ENCODE measurements at regions not wholly inside any gene's neighbourhood (a gene's known extent, or its start where the extent isn't known, plus 50 kb on each side); places are given as distances from the start of the nearest gene placed in this dataset.

DNA sequence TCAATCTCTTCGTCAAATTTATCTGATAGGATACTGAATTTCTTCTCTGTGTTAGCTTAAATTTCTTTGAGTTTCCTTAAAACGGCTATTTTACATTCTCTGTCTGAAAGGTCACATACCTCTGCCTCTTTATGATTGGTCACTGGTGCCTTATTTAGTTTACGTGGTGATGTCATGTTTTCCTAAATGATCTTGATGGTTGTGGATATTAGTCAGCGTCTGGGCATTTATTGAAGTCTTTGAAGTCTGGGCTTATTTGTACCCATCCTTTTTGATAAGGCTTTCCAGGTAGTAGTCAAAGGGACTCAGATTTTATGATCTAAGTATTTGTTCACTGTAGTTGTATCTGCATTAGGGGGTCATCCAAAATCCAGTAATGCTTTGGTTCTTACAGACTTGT lies 1407.5 kb upstream of the LRRTM3 start:
- Histone ChIP-seq H3F3A (replicated peaks; ENCODE audit: low read depth) (no peaks in the 10 kb centered on the region), H3K4me2 (no peak overlapping the region), H3K36me3 (ENCODE audit: insufficient read depth) (no peaks in the 10 kb centered on the region), H2AFZ (no peak overlapping the region), H4K20me1 (replicated peaks; ENCODE audit: insufficient read depth) (no peaks in the 10 kb centered on the region), H3K4me3 (no peak overlapping the region), H3K27me3 (ENCODE audit: insufficient read depth) (no peaks in the 10 kb centered on the region), H3K9me2 (ENCODE audit: insufficient read depth) (no peaks in the 10 kb centered on the region), H3K4me1 (ENCODE audit: insufficient read depth) (no peaks in the 10 kb centered on the region), H3K27ac (ENCODE audit: low read depth) (no peak overlapping the region), H3K79me2 (replicated peaks; ENCODE audit: insufficient read depth) (no peaks in the 10 kb centered on the region)
- no peak overlapping the region for H3K27ac Mint-ChIP-seq
- no peak for ATAC-seq
- no peak overlapping the region for H3K4me3 Mint-ChIP-seq
- H3K36me3 Mint-ChIP-seq (ENCODE audit: low read depth) = no peaks in the 10 kb centered on the region
- no peak for DNase-seq (ENCODE audit: low spot score)
- no peaks in the 10 kb centered on the region for H3K4me1 Mint-ChIP-seq
- H3K27me3 Mint-ChIP-seq (ENCODE audit: insufficient read depth, low read depth, poor library complexity) = peaks cover 2% of the 10 kb centered on the region
- no peaks in the 10 kb centered on the region; the same call in 2 of the 3 replicates for H3K9me3 Mint-ChIP-seq
- TF ChIP-seq, protein P1, sequence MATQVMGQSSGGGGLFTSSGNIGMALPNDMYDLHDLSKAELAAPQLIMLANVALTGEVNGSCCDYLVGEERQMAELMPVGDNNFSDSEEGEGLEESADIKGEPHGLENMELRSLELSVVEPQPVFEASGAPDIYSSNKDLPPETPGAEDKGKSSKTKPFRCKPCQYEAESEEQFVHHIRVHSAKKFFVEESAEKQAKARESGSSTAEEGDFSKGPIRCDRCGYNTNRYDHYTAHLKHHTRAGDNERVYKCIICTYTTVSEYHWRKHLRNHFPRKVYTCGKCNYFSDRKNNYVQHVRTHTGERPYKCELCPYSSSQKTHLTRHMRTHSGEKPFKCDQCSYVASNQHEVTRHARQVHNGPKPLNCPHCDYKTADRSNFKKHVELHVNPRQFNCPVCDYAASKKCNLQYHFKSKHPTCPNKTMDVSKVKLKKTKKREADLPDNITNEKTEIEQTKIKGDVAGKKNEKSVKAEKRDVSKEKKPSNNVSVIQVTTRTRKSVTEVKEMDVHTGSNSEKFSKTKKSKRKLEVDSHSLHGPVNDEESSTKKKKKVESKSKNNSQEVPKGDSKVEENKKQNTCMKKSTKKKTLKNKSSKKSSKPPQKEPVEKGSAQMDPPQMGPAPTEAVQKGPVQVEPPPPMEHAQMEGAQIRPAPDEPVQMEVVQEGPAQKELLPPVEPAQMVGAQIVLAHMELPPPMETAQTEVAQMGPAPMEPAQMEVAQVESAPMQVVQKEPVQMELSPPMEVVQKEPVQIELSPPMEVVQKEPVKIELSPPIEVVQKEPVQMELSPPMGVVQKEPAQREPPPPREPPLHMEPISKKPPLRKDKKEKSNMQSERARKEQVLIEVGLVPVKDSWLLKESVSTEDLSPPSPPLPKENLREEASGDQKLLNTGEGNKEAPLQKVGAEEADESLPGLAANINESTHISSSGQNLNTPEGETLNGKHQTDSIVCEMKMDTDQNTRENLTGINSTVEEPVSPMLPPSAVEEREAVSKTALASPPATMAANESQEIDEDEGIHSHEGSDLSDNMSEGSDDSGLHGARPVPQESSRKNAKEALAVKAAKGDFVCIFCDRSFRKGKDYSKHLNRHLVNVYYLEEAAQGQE (IDR thresholded peaks at IDR 0.05; ENCODE audit: unreplicated experiment) = no peak
- TF ChIP-seq, protein P2, sequence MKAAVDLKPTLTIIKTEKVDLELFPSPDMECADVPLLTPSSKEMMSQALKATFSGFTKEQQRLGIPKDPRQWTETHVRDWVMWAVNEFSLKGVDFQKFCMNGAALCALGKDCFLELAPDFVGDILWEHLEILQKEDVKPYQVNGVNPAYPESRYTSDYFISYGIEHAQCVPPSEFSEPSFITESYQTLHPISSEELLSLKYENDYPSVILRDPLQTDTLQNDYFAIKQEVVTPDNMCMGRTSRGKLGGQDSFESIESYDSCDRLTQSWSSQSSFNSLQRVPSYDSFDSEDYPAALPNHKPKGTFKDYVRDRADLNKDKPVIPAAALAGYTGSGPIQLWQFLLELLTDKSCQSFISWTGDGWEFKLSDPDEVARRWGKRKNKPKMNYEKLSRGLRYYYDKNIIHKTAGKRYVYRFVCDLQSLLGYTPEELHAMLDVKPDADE (IDR thresholded peaks at IDR 0.05) = no peak
- TF ChIP-seq ZNF114 (CRISPR knock-in tag; IDR thresholded peaks at IDR 0.05) (no peak), STAT1 (IDR thresholded peaks at IDR 0.05; ENCODE audit: unreplicated experiment) (no peak), CREB1 (CRISPR knock-in tag; IDR thresholded peaks at IDR 0.05; ENCODE audit: low read depth) (no peak), POLR2AphosphoS5 (IDR thresholded peaks at IDR 0.05; ENCODE audit: low read depth) (no peak), JUNB (IDR thresholded peaks at IDR 0.05; ENCODE audit: unreplicated experiment) (no peak), EZH2 (IDR thresholded peaks at IDR 0.05; ENCODE audit: low read depth, unreplicated experiment) (no peak), EZH2phosphoT487 (IDR thresholded peaks at IDR 0.05; ENCODE audit: unreplicated experiment) (no peak), NANOG (IDR thresholded peaks at IDR 0.05; ENCODE audit: borderline replicate concordance) (no peak), ZNF331 (CRISPR knock-in tag; IDR thresholded peaks at IDR 0.05; ENCODE audit: low read depth) (no peak)
- TF ChIP-seq, protein P3, sequence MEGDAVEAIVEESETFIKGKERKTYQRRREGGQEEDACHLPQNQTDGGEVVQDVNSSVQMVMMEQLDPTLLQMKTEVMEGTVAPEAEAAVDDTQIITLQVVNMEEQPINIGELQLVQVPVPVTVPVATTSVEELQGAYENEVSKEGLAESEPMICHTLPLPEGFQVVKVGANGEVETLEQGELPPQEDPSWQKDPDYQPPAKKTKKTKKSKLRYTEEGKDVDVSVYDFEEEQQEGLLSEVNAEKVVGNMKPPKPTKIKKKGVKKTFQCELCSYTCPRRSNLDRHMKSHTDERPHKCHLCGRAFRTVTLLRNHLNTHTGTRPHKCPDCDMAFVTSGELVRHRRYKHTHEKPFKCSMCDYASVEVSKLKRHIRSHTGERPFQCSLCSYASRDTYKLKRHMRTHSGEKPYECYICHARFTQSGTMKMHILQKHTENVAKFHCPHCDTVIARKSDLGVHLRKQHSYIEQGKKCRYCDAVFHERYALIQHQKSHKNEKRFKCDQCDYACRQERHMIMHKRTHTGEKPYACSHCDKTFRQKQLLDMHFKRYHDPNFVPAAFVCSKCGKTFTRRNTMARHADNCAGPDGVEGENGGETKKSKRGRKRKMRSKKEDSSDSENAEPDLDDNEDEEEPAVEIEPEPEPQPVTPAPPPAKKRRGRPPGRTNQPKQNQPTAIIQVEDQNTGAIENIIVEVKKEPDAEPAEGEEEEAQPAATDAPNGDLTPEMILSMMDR (conservative IDR thresholded peaks at IDR 0.05; ENCODE audit: low read depth in 2 of 2) = no peak
- TF ChIP-seq, protein P4, sequence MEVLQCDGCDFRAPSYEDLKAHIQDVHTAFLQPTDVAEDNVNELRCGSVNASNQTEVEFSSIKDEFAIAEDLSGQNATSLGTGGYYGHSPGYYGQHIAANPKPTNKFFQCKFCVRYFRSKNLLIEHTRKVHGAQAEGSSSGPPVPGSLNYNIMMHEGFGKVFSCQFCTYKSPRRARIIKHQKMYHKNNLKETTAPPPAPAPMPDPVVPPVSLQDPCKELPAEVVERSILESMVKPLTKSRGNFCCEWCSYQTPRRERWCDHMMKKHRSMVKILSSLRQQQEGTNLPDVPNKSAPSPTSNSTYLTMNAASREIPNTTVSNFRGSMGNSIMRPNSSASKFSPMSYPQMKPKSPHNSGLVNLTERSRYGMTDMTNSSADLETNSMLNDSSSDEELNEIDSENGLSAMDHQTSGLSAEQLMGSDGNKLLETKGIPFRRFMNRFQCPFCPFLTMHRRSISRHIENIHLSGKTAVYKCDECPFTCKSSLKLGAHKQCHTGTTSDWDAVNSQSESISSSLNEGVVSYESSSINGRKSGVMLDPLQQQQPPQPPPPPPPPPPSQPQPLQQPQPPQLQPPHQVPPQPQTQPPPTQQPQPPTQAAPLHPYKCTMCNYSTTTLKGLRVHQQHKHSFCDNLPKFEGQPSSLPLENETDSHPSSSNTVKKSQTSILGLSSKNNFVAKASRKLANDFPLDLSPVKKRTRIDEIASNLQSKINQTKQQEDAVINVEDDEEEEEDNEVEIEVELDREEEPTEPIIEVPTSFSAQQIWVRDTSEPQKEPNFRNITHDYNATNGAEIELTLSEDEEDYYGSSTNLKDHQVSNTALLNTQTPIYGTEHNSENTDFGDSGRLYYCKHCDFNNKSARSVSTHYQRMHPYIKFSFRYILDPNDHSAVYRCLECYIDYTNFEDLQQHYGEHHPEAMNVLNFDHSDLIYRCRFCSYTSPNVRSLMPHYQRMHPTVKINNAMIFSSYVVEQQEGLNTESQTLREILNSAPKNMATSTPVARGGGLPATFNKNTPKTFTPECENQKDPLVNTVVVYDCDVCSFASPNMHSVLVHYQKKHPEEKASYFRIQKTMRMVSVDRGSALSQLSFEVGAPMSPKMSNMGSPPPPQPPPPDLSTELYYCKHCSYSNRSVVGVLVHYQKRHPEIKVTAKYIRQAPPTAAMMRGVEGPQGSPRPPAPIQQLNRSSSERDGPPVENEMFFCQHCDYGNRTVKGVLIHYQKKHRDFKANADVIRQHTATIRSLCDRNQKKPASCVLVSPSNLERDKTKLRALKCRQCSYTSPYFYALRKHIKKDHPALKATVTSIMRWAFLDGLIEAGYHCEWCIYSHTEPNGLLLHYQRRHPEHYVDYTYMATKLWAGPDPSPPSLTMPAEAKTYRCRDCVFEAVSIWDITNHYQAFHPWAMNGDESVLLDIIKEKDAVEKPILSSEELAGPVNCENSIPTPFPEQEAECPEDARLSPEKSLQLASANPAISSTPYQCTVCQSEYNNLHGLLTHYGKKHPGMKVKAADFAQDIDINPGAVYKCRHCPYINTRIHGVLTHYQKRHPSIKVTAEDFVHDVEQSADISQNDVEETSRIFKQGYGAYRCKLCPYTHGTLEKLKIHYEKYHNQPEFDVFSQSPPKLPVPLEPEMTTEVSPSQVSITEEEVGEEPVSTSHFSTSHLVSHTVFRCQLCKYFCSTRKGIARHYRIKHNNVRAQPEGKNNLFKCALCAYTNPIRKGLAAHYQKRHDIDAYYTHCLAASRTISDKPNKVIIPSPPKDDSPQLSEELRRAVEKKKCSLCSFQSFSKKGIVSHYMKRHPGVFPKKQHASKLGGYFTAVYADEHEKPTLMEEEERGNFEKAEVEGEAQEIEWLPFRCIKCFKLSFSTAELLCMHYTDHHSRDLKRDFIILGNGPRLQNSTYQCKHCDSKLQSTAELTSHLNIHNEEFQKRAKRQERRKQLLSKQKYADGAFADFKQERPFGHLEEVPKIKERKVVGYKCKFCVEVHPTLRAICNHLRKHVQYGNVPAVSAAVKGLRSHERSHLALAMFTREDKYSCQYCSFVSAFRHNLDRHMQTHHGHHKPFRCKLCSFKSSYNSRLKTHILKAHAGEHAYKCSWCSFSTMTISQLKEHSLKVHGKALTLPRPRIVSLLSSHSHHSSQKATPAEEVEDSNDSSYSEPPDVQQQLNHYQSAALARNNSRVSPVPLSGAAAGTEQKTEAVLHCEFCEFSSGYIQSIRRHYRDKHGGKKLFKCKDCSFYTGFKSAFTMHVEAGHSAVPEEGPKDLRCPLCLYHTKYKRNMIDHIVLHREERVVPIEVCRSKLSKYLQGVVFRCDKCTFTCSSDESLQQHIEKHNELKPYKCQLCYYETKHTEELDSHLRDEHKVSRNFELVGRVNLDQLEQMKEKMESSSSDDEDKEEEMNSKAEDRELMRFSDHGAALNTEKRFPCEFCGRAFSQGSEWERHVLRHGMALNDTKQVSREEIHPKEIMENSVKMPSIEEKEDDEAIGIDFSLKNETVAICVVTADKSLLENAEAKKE (CRISPR knock-in tag; IDR thresholded peaks at IDR 0.05) = no peak
